ENCODE measurements at regions not wholly inside any gene's neighbourhood (a gene's known extent, or its start where the extent isn't known, plus 50 kb on each side); places are given as distances from the start of the nearest gene placed in this dataset.

DNA sequence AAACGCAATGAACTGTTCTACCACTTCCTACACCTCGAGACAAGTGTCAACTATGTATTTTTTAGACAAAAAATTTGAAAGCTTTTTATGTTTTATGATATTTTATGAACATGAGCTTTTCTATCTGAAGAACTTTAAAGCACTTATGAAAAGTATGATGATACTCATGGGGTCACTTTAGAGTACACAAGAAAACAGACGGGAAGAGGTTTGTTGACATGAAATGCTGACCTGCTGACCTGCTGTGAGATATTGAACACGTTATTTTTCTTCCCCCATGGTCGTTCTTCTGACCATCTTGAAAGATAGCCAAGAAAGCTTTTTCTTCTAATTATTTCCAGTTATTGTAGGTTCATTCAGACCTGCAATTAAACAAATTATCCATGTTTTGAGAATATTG, 63.1 kb downstream of the PLEKHG1 start:
- no peak for TF ChIP-seq KLF12 (CRISPR knock-in tag; IDR thresholded peaks at IDR 0.05; ENCODE audit: borderline replicate concordance)
- TF ChIP-seq ELF1 (CRISPR knock-in tag; IDR thresholded peaks at IDR 0.05) = no peak
- TF ChIP-seq, protein P1, sequence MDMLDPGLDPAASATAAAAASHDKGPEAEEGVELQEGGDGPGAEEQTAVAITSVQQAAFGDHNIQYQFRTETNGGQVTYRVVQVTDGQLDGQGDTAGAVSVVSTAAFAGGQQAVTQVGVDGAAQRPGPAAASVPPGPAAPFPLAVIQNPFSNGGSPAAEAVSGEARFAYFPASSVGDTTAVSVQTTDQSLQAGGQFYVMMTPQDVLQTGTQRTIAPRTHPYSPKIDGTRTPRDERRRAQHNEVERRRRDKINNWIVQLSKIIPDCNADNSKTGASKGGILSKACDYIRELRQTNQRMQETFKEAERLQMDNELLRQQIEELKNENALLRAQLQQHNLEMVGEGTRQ (IDR thresholded peaks at IDR 0.05; ENCODE audit: low read depth, low read length) = no peak
- TF ChIP-seq, protein P1 (CRISPR knock-in tag; IDR thresholded peaks at IDR 0.05; ENCODE audit: borderline replicate concordance) = no peak

Data from HepG2 (cell line).